DMS153 treated with DMSO at 0.1 percent for 48 hours (cell line): ENCODE measurements at regions not wholly inside any gene's neighbourhood (a gene's known extent, or its start where the extent isn't known, plus 50 kb on each side); places are given as distances from the start of the nearest gene placed in this dataset.

ENCODE experiments used
- DNase-seq: peaks from one replicate; lab custom pipeline; 2025; ENCODE audit not compliant: unreplicated experiment; lab: John Stamatoyannopoulos, UW

GRCh38 chr11:69348414-69349235, 54.7 kb downstream of the MYEOV start:
- no peak for DNase-seq

GRCh38 chr11:69350040-69350439, 56.1 kb downstream of the MYEOV start:
- DNase-seq, result no peak

- DNase-seq, result no peak
Observed at GRCh38 chr11:69350596-69350995, 56.6 kb downstream of the MYEOV start.

GRCh38 chr11:69351460-69351859, 57.5 kb downstream of the MYEOV start:
- no peak for DNase-seq

- no peak for DNase-seq
Observed at GRCh38 chr11:69352166-69352565, 58.2 kb downstream of the MYEOV start.

- no peak for DNase-seq
Observed at GRCh38 chr11:69352715-69353319, 58.9 kb downstream of the MYEOV start.

GRCh38 chr11:69353696-69354544, 60.0 kb downstream of the MYEOV start:
- no peak for DNase-seq

- no peak for DNase-seq
Observed at GRCh38 chr11:69354545-69354897, 60.6 kb downstream of the MYEOV start.

- no peak for DNase-seq
Observed at GRCh38 chr11:69355346-69355940, 61.5 kb downstream of the MYEOV start.

GRCh38 chr11:69355959-69356702, 62.2 kb downstream of the MYEOV start:
- DNase-seq, result no peak

GRCh38 chr11:69356703-69357457, 62.9 kb downstream of the MYEOV start:
- no peak for DNase-seq

- DNase-seq, result no peak
Observed at GRCh38 chr11:69357458-69358397, 63.8 kb downstream of the MYEOV start.

- DNase-seq, result no peak
Observed at GRCh38 chr11:69358398-69359020, 64.6 kb downstream of the MYEOV start.

- no peak for DNase-seq
Observed at GRCh38 chr11:69359735-69360480, 66.0 kb downstream of the MYEOV start.

GRCh38 chr11:69360606-69361005, 66.7 kb downstream of the MYEOV start:
- no peak for DNase-seq

GRCh38 chr11:69361048-69361447, 67.1 kb downstream of the MYEOV start:
- DNase-seq, result no peak

GRCh38 chr11:69361466-69361865, 67.5 kb downstream of the MYEOV start:
- DNase-seq, result no peak

- DNase-seq, result no peak
Observed at GRCh38 chr11:69362315-69362714, 68.4 kb downstream of the MYEOV start.
